ENCODE measurements at regions not wholly inside any gene's neighbourhood (a gene's known extent, or its start where the extent isn't known, plus 50 kb on each side); places are given as distances from the start of the nearest gene placed in this dataset.
A peak's percentile ranks its signal among the peaks of the same experiment; 100 is the strongest.

DNA sequence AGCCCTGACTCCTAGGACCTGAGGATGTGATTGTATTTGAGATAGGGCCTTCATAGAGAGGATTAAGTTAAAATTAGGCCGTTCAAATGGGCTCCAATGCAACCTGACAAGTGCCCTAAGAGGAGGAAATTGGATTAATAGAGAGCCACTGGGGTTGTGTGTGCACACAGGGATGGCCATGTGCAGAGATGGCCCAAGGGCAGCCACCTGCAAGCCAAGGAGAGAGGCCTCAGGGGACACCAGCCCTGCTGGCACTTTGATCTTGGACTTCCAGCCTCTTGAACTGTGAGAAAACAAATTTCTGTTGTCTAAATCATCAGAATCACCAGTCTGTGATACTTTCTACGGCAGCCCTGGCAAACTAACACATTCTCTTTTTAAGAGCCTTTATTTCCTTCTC is 598.8 kb downstream of the UTRN start:
- DNase-seq (ENCODE audit: low spot score): no peak

DNA sequence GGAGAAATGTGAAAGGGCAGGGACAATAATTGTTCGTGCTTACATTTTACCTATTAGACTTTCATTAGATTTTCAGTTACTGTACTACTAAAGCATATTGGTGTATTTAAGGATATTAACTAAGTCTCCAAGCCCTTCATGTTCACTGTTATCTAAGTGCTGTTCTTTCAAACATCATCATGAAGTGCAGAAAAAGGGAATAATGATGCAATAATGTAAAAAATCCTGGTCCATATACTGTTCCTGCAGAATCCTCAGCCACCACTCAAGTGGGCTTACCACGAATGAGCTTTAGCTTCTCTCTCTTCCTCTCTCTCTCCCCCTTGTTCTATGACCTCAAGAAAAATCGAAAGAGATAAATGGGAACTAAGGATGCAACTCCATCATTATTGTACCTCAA is 600.7 kb downstream of the UTRN start:
- DNase-seq (ENCODE audit: low spot score): no peak

DNA sequence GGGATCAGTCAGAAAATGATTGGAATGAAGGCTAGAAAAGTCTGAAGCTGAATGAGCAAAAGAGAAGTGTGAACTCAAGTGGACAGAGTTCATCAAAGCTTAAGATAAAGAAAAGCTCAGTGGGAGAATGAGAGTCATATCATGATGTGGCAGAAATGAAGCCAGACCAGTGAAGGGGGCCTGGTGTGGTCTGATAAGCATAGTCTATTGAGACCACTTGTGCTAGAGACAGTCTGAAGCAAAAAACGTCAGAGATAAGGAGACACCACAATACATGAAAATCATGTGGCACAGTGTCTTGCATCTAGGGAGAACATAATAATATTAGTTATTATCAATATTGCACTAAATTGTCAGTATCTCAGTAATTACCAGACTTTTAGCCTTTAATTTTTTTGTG is 601.5 kb downstream of the UTRN start:
- no peak for DNase-seq (ENCODE audit: low spot score)

DNA sequence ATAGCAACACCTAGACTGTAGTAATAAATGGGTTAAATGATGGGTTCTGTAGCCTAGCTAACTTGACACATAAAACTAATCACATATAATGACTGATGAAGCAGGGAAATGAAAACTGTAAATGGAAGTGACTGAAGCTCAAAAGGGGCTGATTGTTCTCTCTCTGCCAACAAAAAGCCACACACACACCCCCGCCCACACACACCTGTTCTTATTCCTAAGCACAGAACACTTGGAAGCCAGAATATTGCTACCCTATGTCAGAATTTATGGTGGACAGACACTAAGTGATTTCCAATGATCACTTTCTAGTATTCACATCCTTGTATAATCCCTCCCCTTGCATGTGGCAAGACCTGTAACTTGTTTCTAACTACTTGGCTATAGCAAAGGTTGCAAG is 603.5 kb downstream of the UTRN start:
- DNase-seq (ENCODE audit: low spot score): no peak

DNA sequence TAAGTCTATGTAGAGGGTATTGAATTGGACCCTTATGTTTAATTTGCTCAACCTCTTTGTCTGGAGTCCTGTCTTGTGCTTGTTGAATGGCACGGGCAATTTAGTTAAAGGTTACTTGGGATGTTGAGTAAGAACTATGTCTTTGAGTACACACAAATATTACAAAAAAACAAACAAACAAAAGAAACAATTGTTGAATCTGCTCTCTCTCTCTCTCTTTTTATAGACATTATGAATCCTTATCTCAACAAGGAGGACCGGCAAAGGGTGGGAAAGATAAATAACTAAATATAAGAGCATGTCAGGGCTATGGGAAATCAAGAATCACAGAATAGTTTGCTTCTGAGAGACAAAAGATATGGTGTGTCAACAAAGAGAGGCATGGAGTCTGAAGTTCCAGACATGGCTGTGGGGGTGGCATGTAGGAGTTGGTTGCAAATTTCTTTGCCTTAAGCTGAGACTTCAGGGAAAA is 608.6 kb downstream of the UTRN start:
- DNase-seq (ENCODE audit: low spot score): no peak

DNA sequence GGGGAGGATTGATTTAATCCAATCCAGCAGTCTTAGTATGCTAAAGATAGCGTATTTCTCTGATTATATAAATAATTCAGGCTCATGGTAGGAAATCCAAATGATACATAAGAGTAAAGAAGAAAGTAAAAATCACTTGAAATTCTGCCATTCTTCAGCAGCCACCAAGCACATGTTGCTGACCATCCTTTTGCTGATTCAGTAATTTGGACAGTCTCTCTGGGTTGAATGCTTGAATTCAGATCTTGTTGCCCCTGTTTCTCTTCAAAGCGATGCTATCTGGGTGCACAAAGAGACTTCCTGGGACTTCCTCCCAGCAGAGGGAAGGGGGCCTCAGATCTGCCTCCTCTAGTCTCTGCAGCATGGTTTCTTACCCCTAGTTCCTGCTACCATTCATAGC is 609.1 kb downstream of the UTRN start:
- no peak for DNase-seq (ENCODE audit: low spot score)

DNA sequence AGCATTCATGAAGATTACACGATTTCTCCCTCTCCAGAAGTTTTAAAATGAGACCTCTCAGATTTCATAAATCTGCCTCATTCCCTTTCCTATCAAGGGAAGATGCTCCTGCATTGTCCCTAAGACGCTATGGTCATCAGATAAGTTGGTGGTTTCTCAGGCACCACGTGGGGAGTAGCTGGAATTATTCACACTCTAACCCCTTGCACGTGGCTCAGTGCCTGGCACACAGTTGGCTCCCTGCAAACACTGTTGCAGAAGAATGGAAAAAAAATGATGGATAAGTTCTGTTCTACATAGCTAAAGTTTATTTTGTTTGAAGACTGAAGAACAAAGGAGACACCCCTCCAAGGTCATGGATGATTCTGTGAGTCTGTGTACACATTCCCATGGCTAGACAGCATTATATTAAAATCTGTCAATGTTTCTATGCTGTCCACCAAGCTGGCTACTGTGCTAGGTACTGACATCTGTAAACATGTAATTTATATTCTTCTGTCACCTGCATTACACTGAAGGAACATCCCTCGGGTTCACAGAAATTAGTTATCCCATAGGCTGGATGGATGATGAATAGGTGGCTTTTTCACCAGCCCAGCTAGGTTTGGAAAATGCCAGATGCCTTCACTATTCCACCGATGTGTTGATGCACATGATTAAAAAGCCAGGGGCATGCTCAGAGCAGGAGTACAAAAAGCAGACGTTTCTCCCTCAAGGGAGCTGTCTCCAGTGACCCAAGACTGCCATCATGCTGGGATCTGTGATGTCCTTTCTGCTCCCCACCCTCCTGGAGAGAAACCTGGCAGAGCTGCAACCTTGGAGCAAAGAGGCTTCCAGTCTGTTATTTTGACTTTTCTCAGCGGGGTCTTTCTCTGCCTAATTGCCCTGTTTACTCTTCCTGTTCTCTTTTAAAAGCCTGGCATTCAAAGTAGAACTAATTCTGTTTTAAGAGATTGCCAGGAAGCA is 610.5 kb downstream of the UTRN start:
- no peak for DNase-seq (ENCODE audit: low spot score)

DNA sequence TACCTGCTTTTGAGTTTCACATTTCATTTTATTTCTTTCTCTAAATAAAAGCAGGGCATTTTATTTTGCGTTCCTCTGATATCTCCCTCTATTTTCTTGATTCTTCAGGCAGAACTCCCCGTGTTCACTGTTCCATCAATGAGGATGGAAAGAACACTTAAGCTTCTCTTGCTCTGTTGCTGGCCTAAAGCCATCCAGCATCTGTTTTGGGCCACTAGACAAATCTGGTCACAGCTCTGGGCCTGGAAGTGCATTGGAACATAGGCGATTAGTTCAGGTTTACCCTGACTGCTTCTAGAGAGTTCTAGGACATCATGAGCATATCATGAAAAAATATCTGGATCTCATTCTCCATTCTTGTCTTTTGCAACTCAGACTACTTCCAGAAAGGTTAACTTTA is 611.2 kb downstream of the UTRN start:
- DNase-seq (ENCODE audit: low spot score): no peak

DNA sequence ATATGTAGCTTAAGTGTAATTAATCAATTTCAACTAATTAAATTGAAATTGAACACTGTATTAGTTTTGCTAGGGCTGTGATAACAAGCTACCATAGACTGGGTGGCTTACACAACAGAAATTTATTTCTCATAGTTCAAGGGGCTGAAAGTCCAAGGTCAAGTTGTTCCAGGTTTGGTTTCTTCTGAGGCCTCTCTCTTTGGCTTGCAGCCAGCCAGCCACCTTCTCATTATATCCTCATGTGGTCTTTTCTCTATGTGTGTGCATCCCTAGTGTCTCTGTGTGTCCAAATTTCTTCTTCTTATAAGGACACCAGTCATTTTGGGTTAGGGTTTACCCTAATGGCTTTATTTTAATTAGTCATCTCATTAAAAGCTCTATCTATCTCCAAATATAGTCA is 611.7 kb downstream of the UTRN start:
- no peak for DNase-seq (ENCODE audit: low spot score)

DNA sequence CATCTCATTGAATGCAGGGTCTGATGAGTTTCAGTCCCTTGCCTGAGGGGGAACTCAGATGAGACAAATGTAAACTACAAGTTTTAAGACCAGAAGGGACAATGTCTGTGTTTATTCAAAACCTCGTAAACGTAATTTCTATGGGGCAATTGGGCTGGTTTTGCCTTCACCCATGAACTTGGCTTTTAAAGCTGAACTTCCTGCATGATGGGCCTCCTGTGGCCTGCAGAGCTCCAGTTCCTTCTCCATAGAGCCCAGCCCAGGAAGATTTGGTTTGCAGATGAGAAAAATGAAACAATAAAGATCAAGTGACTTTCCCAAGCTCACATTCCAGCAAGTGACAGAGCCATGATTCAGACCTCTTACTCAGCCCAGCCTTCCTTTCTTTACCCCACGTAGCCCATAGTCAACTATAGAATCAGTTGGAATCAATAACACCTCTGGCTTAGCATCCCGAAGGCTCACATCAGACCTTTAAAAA is 612.3 kb downstream of the UTRN start:
- DNase-seq (ENCODE audit: low spot score): peak; percentile 63

DNA sequence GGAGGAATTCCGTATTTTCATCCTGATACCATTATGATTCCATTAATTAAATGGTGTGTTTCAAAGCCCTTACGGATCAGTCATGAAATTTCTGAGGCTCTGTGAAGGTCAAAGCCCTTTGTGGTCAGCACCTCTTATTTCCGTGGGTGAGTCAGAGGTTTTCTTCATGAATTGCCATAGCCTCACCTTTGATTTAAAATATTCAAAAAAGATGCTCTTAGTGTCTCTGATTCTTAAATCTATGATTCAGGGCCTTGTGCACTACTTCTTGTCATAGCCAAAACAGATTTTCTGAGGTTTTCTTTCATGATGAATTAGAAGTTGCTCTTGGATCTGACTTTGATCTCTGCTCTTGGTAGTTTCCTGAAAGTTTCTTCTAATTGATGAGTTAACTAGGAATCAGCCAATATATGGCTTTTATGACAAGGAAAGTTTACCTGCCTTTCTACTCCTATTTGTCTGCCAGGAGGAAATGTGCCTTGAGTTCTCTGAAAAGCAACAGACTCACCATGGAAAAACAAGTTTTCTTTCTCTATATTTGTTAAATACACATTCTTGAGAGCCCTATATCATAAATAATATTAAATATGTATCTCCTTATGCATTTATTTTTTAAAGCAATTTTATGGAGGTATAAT is 613.0 kb downstream of the UTRN start:
- DNase-seq (ENCODE audit: low spot score): peak; percentile 15

DNA sequence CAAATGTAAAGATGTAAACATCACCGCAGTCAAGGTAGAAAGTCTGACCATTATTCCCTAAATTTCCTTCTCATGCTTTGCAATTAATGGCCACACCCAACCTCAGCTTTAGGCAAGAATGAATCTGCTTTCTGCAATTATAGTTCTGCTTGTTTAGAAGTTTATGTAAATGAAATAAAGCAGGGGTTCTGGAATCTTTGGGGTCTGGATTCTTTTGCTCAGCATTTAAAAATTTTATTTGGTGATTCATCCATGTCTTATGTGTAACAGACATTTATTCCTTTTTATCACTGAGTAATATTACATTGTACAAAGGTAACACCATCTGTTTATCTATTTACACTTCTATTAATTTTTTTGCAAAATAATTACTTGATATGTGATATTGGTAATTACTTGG is 613.6 kb downstream of the UTRN start:
- no peak for DNase-seq (ENCODE audit: low spot score)

DNA sequence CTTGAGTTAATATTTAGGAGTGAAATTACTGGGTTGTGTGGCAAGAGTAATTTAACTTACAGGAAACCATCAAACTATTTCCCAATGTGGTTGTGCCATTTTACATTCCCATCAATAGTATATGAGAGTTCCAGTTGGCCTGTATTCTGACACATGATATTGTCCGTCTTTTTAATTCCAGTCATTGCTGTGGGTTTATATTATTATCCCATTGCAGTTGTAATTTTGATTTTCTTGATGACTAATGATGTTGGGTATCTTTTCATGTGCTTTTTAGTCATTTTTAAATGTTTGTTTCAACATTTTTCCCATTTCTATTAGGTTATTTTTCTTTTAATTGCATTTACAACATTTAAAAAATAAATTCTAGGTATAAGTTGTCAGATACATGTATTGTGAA is 614.0 kb downstream of the UTRN start:
- DNase-seq (ENCODE audit: low spot score): peak; percentile 38

DNA sequence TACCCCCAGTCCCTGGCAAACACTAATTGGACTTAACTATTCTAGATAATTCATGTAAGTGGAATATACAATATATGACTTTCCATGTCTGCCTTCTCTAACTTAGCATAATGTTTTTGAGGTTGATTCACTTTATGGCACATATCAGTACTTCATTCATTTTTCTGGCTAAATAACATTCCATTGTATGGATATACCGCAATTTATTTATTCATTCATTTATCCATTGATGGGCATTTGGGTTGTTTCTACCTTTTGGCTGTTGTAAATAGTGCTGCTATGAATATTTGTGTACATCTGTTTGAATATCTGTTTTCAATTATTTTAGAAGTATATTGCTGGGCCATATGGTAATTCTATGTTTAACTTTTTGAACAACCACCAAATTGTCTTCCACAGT is 616.3 kb downstream of the UTRN start:
- DNase-seq (ENCODE audit: low spot score): no peak

DNA sequence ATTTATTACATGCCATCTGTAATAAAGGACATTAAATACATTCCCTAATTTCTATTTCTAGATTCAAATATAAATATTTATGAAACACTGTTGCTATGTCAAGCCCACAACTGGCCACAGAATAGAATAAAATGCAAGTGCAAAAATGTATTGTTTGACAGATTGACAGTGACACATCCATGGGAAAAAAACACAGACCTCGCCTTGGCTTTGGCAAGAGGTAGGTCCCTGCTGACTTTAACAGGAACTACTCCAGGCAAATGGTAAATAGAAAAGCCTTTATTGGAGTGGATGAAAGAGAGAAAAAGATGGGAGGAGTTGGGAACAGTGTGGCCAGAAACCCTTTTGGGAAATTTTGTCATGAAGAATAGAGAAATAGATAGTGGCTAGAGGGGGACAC is 622.9 kb downstream of the UTRN start:
- no peak for DNase-seq (ENCODE audit: low spot score)

DNA sequence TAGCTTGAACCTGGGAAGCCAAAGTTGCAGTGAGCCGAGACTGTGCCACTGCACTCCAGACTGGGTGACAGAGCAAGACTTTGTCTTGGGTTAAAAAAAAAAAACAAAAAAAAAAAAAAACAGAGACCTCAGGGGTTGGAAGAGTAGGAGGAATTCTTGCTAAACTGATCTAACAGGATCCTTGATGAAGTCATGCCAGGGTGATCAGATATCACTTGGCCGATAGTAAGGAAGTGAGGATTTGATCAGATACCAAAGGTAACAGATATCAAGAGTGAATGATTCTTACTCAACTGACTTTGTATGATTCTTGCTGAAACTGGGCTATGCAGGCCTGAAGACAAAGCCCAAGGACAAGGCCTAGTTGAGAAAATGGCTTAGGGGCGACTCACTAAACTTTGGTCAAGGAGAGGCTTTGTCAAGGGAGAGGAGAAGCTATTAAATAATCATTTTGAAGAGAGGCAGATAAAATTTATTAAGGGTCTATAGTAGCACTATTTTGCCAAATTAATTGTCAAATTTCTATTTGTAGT is 624.7 kb downstream of the UTRN start:
- DNase-seq (ENCODE audit: low spot score): no peak

DNA sequence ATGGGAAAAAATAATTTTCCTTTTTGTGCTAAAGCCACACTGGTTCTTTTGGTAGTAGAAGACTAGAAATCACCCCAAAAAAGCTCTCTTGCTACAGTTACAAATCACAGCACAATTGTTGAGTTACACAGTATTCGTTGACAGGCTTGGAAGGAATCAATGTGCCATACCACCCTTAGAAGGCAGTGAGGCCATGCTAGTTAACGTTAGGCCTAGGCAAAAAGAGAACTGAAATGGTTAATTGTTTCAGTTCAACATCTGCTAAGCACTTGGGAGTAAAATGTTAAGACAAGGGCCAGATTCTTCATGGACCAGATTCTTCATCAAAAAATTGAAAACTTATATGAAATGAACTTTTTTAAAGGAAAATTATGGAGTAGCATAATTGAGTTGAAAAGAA is 626.2 kb downstream of the UTRN start:
- no peak for DNase-seq (ENCODE audit: low spot score)

DNA sequence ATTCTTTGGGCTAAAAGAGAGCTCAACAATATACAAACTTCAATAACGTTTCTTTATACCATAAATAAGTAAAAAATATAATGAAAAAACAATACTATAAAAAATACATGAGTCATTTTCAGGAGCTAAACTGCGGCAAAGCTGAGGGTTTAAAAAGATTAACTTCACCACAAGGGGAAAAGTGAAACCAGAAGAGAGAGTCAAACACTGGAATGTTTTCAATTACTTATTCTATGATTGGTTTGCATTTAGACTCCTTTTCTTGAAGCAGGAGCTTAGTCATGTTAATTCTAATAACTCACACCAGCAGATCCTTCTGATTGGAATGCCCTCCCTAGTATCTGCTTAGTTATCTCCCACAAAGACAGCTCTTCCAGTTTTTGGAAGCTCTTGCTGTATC is 627.3 kb downstream of the UTRN start:
- DNase-seq (ENCODE audit: low spot score): peak; percentile 80

DNA sequence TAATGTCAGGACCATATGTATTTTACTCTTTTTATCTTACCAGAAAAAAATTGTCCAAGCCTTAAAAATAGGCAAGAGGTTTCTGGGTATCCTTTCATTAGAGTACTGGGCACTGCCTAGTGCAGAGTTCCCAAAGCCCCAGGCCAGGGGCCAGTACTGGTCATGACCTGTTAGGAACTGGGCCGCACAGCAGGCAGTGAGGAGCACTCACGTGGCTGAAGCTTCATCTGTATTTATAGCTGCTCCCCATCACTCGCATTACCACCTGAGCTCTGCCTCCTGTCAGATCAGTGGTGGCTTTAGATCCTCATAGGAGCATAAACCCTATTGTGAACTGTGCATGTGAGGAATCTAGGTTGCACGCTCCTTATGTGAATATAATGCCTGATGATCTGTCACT is 632.9 kb downstream of the UTRN start:
- no peak for DNase-seq (ENCODE audit: low spot score)

DNA sequence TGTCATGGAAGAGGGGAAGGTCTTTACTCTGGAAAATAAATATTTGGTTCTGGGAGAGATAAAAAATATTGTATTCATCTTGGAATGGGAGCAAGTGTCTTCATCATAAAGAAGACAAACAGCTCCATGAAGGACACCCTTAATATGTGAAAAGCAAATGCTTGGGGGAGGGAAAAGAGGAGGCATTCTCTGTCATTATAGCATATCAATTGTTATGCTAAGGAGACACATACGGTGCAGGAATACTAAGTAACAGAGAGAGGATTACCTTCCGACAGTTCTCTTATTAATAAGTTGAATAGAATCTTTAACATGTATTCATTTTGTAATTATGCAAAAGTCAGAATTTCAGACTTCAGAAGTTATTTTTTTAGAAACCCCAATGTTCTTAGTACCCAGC is 634.4 kb downstream of the UTRN start:
- no peak for DNase-seq (ENCODE audit: low spot score)

DNA sequence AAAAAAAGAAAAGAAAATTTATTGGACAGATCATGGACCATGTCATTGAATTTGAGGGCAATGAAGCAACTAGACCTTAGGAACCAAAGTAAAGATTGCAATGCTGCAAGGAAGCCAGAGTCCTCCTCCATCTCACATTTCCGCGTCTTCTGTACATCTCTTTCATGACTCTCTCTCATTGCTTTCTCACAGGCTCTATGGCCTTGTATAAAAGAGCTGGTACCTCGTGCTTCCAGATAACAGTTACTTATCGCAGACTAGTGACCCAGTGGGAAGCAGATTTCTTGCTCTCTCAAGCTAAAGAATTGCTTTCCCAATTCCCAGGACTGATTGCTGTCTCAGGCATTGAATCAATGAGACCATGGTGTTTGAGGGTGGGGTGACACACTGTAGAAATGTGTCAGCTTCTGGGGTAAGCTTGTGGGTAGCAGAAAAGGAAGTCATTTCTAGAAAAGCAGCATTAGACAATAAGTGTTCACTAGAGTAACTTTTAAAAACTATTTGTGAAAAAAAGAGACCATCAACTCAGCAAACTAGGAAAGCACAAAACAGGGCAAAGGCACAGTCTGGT is 635.3 kb downstream of the UTRN start:
- DNase-seq (ENCODE audit: low spot score): no peak

DNA sequence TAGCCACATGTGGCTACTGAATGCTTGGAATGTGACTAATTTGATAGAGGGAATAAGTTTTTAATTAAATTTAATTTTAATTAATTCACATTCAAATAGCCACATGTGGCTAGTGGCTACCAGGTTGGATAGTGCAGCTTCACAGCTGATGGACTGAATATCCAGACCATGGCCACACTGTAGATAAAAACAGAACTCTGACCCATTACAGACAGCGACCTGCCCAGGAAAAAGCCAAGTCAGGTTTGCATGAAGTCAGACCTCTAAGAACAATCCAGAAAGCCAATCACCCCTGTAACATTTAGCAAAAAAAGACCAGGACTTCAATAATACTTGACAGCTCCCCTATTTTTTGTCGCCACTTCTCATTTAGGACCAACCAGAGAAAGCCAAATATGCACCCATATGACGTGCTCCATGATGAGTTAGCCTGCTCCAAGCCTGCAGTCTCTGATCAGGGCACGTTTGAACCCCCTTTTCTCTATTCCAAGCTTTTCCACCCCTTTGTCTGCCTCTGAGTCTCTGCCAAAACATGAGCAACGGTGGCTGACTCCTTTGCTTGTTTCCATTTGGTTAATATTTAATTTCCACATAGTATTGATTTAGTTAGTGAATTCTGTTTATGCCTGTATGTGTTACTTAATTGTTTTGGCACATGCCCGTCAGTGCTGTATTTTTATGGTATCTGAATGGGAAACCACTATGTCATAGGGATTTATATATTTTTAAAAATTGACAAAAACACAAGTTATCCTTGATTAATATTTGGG is 636.3 kb downstream of the UTRN start:
- no peak for DNase-seq (ENCODE audit: low spot score)

All from GM03348 (cell line).